Mammary epithelial cell (primary cell): ENCODE measurements at regions not wholly inside any gene's neighbourhood (a gene's known extent, or its start where the extent isn't known, plus 50 kb on each side); places are given as distances from the start of the nearest gene placed in this dataset.

Experiments
- CTCF ChIP-seq, 2 donors: IDR thresholded peaks in 1 of 2; conservative IDR thresholded peaks in 1 of 2; 2 replicates each; pipeline ENCODE4 v1.5.1; 2011 to 2012; ENCODE audit warnings: inconsistent platforms in 2 of 2, low read length in 2 of 2, mild to moderate bottlenecking in 2 of 2, control low read depth in 1 of 2, low read depth in 1 of 2; ENCODE audit not compliant: insufficient read depth in 1 of 2; ENCODE audit errors: extremely low read depth in 1 of 2
- EZH2 ChIP-seq: IDR thresholded peaks from 2 replicates; pipeline ENCODE4 v1.6.1; 2012; ENCODE audit warnings: low read length, inconsistent platforms, borderline replicate concordance

- TF ChIP-seq CTCF (conservative IDR thresholded peaks at IDR 0.05 in 1 of 2, IDR thresholded peaks at IDR 0.05 in 1 of 2; ENCODE audit: extremely low read depth in 1 of 2, insufficient read depth in 1 of 2, low read depth in 1 of 2, low read length in 2 of 2) (no peak), EZH2 (no peak)
These were observed 61.4 kb upstream of the SYT13 start for GRCh38 chr11:45347348-45348082.
